HG02973 (cell line): ENCODE measurements at regions not wholly inside any gene's neighbourhood (a gene's known extent, or its start where the extent isn't known, plus 50 kb on each side); places are given as distances from the start of the nearest gene placed in this dataset.
"Not testable (repeated sequence)": the region's sequence is repeated elsewhere in the genome, so short reads cannot be mapped to it uniquely, and the experiment has no call there.

Experiments used
- ATAC-seq: cut with Tn5 transposase; IDR thresholded peaks from one replicate; pipeline ENCODE4 v1.9.1; 2021; ENCODE audit warnings: moderate library complexity; ENCODE audit not compliant: unreplicated experiment

DNA sequence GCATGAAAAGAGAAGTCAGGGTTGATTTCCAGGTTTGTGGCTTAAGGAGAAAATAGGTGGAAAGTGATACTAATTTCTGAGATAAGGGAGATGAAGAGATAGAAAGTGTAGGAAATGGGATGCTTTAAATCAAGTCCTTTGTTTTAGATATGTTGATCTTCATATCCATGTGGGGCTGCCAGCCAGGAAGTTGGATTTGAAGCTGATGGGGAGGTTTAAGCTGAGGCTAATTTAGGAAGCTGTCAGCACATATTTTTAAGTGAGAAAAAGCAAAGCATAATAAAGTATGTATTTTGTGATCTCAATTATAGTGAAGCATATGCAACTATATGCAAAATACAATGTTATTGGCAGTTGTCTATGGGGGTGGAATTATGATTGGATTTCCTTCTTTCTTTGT, 428.4 kb downstream of the CSNK1G3 start:
- no peak for ATAC-seq

DNA sequence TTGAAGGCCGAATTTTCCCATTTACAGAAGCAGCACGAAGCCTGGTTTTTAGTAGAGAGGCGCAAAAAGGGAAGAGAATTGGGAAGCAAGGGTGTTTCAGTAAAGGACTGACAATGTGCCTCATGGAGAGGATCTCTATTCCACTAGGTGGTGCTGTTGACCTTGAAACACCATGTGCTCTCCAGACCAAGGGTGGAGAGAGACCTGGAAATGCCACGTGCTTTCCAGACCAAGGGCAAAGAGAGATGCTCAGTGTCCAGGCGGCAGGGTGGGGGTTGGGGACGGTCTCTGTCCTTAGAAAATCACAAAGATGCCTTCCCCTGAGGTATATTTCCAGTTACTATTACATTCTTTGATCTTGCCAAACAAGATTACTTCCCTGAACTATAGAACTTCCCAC, 425.3 kb downstream of the CSNK1G3 start:
- ATAC-seq, result no peak

DNA sequence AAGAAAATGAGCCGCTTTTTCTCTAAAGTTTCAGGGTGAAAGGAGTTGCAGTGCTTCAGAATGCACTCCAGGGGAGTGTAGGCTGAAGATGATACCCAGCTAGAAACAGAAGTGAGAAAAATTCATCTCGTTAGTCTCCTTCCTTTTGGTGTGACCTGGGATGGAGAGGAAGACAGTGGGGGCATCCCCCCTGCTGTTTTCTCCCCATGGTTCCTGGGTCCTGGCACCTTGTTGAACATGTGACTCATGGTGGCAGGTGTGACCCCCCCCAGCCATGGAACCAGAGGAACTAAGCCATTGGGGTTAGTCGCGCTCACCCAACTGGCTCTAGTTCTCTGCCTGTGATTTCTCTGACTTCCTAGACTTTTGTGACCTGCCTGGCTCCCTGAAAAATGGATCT, 424.6 kb downstream of the CSNK1G3 start:
- no peak for ATAC-seq

DNA sequence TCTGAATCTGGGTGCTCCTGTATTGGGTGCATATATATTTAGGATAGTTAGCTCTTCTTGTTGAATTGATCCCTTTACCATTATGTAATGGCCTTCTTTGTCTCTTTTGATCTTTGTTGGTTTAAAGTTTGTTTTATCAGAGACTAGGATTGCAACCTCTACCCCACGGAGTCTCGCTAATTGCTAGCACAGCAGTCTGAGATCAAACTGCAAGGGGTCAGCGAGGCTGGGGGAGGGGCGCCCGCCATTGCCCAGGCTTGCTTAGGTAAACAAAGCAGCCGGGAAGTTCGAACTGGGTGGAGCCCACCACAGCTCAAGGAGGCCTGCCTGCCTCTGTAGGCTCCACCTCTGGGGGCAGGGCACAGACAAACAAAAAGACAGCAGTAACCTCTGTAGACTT, 421.8 kb downstream of the CSNK1G3 start:
- ATAC-seq, result not testable (repeated sequence)

DNA sequence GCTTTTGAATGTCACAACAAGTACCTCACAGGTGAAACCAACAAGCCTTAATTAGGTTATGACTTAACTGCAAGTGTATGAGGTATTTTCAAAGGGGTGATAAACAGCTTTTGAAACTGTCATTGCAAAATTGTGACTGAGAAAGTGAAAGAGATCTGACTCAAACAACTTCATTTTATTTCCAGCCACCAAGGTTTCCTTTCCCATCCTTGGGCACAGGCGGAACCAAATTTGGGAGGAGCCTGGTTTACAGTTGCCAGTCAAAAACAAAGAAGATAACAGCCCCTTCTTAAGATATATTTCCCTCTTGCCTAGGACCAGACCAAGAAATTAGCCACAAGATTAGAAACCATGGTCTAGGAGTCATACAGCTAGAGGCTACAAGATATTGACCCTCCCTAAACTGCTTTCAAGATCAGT, 417.1 kb downstream of the CSNK1G3 start:
- no peak for ATAC-seq

DNA sequence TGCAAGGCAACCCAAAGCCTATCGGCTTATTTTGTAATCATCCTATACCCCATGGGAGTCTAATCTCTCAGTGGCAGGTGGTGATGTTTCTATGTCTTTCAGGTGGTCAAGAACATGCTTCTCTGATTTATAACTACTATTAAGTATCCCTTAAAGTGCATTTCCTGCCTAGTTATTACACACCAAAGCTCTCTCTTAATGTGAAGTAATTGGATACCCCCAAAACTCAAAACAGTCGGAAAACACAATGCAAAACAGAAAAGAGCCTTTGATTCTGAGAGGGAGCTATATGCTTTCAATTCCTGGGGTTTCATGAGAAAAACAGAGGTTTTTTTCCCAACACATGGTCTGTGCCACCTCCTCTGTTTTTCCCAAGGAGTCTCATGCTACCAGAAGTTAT, 416.4 kb downstream of the CSNK1G3 start:
- no peak for ATAC-seq

DNA sequence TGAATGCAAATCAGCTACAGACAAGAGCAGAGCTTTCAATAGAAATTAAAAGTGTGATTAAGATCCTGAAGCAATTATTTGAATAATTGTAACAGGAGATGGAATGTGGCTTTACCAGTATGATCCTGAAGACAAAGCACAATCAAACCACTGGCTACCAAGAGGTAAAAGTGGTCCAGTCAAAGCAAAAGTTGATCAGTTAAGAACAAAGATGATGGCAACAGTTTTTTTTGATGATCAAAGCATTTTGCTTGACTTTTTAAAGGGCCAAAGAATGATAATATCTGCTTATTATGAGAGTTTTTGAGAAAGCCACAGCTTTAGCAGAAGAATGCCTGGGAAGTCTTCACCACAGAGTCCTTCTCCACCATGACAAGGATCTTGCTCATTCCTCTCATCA, 409.2 kb downstream of the CSNK1G3 start:
- no peak for ATAC-seq

DNA sequence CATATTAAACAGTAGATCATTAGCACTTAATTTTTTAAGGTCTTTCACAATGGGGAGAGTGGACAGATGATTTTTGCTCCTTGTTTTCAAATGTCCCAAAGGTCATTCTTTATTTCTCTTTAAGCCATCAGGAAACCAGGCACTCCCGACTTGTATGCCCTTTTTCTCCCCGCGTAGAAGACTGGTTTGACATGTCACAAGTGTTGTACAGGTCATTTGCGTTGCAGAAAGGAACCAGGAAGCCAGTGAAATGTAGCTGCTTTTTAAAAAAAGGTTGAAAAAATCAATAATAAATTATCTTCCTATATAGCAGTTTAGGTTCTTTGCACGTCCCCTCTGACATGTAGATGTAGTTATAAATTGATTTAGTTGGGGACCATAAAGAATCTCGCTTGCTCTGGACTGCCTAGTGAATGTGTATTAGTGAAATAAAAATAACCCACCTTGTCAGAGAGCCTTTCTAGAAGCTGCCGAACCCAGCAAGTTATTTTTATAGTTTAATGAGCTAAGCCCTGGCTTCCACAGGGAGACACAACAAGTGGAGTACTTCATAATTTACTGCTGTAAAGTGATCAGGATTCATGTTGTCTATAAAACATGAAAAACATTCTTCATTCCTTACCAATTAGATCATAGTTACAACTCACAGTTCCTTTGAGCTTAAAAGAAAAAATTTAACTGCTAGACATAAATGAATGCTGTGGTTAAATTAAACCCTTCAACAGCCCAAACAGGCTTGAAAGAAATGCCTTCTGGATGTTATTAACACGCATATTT, 404.6 kb downstream of the CSNK1G3 start:
- ATAC-seq, result no peak

DNA sequence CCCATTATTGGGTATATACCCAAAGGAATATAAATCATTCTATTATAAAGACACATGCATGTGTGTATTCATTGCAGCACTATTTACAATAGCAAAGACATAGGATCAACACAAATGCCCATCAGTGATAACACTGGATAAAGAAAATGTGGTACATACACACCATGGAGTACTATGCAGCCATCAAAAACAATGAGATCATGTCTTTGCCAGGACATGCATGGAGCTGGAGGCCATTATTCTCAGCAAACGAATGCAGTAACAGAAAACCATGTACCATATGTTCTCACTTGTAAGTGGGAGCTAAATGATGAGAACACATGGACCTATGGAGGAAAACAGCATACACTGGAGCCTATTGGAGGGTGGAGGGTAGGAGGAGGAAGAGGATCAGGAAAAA, 402.4 kb downstream of the CSNK1G3 start:
- ATAC-seq, result no peak

DNA sequence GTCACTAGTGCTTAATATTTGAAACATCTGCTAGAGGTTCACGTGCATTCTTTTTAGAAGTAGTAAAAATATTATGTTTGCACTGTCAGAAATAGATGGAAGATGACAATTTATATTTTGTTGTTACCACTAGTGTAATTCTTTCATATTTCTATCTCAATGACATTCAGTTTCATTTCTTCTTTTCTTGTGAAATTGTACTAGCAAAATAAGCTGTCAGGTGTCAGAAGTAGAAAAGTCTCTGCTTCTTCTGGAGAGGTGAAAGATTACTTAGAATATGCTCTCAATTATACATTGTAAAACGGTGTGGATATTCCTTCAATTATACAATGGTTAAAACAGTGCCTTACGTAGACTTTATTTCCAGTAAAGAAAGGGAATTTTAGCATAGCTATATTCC, 395.4 kb downstream of the CSNK1G3 start:
- no peak for ATAC-seq

DNA sequence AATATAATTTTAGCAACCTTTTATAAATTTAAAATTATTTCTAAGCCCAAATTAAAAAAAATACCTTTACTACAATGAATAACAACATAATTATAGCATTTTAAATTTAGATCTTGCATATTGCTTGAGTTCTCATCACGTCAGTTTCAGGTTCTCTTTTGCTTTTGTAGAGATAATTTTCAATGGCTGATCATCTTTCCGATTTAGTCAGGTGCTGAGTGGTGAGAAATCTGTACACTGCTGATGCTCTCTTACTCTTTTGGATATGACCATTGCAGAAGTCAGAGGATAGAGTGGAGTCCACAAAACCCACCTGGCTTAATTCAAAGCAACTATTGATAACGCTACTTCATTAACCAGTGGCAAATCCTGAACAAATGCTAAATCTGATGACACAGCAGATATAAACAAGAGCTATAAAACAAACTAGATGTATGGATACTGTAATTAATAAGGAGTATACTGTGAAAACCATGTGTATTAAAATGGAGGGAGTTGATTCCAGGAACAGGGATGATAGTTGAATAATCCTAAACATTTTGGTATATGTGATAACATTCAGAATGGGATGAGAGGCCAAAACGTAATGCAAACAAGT, 394.8 kb downstream of the CSNK1G3 start:
- no peak for ATAC-seq

DNA sequence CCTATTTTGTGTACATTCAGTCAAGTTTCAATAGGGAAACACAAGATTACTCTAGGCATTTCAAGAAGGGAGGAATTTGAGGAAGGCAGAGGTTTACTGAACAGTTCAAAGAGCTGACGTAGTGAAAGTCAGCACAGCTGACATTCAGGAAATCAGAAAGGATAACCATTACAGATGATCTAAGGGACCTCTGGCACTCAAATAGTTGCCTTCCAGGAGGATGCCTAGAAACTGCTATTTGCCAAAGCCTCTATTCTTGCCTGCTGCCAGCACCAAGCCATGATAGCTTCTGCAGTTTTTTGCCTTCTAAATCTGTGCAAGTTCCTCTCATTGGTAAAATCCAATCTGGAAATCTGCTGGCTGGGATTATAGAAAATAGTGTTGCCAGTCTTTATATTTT, 373.1 kb downstream of the CSNK1G3 start:
- ATAC-seq, result no peak

DNA sequence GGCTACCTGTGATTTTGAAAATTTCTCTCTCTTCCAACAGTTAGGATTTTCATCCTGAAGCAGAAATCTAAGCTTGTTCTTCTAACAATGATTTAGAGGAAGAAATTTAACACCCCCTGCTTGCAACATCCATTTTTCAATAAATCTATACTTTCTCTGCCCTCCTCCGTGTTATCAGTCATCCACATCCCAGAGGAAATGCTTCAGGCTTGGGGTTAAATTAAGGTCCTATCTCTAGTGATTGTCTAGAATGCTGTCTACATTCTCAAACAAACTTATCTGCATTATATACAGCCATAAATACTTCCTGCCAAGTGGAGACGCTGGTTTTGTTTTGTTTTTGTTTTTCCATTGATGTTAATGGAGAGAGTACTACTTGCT, 371.0 kb downstream of the CSNK1G3 start:
- no peak for ATAC-seq

DNA sequence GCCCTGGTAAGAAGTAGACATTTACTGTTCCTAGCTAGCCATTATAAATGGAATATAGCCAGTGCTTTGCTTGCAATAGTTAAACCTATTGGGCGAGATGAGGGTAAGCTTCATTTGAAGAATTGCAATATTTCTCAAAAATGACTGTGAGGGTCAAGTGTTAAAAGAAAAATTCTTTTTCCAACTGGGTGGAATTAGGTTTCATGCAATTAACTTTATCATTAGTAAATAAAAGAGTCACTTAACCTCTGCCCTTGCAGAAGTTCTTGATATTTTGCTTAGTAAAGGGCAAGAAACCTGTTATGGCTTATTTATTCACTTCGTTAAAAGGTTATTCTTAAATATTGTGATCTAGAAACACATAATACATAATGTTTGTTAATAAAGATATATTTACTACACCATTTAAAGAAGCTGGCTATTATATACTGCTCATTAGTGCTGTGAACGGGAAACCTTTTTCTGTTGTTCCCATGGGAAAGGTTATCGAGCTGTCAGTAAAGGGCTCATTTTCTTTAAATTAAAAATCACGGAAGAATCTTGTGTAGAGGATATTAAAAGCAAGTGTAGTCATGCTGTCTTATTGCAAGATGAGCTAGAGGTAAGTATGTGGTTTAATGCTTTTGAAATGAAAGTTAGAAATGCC, 370.5 kb downstream of the CSNK1G3 start:
- no peak for ATAC-seq

DNA sequence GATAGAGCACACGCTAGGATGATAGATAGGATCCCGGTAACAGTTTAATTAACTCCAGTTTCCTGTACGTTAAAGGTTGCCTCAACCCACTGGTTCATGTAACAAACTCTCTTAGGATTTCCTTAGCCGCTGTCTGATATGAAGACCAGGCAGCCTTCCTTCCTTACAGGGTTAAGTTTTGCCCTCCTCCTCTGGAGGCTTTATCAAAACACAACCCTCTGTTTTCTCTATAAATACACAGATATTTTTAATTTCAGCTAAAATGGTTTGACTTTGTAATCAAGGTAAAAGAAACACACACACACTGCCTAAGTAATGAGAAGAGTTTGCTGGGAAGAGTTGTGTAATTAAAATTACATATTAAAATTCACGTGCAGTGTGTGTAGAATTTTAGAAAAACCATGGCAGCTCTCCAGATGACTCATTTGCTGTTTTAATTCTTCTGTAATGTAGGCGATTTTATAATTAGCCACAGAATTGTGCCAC, 369.8 kb downstream of the CSNK1G3 start:
- ATAC-seq, result no peak

DNA sequence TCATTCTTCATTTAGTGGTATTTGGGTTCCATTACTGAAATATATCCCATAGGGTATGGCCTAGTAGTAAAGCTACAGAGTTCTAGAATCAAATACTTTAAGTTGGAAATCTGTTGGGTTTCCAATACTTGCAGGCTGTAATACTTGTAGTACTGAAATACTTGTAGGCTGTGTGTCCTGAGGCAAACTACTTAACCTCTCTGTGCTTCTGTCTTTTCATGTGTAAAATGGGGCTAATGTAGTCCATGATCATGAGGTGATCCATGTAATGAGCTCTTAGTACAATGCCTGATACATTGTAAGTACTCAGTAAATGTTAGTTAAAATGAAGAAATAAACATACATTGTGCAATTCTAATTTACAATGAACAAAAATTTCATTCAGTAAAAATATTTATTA, 368.9 kb downstream of the CSNK1G3 start:
- no peak for ATAC-seq

DNA sequence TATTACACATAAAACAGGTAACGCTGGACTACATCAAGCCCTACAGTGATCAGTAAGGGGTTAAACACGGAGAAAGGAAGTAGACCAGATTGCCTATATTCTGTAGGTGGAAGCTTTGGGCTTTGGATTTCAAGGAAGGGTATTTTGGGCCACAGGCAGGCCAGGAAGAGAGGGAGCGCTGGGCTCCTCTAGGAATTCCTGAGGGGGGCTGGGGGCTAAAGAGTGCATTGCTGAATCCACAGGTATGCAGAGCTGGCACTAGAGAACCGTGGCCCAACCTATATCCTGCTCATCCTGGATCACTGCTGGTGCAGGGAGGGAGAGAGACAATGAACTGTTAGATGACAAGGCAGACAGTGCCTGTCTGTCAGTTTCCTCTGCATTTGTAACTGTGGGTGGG, 367.1 kb downstream of the CSNK1G3 start:
- no peak for ATAC-seq

DNA sequence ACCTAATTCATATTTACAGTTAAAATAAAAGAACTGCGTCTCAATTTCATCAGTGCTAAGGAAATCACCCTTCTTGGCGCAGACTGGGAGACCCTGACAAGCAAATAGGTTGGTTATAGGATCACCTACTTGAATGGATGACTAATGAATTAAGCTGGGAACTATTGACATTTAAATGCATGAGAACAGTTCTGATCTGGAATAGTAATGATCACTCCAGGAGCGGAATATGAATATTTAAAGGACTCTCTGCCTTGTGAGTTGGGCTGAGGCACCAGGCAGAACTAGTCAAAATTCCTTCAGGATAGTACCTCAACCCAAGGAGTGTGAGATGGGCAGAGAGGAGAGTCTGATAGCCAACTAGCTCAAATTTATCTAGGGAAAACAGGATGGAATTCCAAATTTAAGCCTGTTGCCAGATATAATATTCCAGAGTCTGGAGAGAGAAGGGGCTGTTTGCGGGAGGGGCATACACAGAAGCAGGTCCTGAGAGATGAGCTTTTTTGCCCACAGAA, 364.4 kb downstream of the CSNK1G3 start:
- no peak for ATAC-seq

DNA sequence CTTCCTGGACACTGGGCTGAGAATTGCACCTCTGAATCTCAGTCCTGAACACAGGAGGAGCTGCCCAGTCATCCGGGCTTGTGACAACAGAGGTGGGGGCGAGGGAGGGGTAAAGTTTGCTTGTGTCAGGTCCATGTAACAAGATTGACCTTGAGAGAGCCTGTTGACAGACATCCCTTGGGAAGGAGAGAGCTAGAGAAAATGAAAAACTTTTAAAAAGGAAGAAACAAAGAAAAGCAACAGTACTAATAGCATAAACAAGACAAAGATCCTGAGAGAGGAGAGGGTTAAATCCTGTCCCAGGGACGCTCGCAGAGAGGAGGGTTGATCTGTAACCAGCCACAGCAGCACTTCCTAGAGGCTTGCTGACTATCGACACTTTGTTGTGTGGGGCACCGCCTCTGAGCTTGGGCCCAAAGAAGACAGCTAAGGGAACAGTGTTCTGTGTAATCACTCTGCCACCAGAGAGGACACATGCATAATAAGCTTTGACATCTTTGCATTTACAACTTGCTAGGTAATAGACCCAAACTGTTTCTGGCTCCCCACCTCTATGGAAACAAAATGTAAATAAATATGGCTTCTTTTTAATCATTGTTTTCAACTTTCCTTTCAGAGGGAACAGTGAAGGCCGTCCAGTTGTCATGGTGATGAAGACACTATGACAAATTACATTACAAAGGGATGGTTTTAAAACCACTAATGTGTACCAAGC, 363.7 kb downstream of the CSNK1G3 start:
- ATAC-seq, result no peak

DNA sequence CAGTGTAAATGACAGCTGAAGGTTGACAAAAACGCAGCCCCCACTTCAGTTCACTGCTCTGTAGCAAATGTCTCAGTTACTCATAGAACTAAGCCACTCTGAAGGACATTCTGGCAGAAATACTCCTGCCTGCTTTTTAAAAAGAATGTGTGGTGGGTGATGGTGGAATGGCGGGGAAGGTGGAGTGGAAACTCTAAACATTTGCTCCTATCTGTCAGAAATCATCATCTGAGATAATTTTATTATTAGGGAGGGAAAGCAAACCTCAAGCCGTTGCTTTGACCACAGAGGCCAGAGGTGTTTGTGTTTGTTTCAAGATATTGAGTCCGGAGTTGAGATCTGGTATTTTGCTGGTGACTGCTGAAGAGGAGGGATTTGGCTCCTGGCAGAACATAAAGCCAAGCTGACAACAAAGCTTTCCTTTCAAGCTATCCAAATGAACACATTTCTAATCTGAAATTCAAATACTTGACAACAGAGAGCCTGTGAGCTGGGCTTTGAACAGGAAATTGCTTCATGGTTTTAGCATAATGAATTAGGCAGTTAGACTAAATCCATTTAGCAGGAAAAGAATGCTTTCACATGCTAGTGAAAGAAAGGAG, 362.7 kb downstream of the CSNK1G3 start:
- no peak for ATAC-seq

DNA sequence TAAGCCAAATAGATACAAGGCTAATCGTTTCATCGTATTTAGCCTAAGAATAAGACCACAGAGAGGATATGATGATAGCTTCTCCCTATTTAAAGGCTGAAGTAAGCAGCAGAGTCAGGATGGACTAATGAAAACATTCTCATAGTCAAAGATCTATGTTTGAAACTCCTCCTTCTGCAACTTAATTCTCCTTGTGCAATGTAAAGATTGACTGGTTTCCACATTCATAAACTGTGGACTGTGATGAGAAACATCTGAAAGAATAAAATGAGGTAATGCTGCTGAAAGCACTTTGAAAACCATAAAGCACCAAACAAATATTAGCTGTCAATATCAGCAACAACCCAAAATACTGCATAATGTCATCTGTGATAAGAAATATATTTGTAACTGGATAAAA, 361.9 kb downstream of the CSNK1G3 start:
- ATAC-seq, result no peak
